Hindlimb muscle (tissue), 1 donor: ENCODE measurements at regions not wholly inside any gene's neighbourhood (a gene's known extent, or its start where the extent isn't known, plus 50 kb on each side); places are given as distances from the start of the nearest gene placed in this dataset.
"Not testable (repeated sequence)": the region's sequence is repeated elsewhere in the genome, so short reads cannot be mapped to it uniquely, and the experiment has no call there.

Experiments
- DNase-seq: peaks from one replicate; pipeline ENCODE4 v3.0.0-alpha.2; 2013

DNA sequence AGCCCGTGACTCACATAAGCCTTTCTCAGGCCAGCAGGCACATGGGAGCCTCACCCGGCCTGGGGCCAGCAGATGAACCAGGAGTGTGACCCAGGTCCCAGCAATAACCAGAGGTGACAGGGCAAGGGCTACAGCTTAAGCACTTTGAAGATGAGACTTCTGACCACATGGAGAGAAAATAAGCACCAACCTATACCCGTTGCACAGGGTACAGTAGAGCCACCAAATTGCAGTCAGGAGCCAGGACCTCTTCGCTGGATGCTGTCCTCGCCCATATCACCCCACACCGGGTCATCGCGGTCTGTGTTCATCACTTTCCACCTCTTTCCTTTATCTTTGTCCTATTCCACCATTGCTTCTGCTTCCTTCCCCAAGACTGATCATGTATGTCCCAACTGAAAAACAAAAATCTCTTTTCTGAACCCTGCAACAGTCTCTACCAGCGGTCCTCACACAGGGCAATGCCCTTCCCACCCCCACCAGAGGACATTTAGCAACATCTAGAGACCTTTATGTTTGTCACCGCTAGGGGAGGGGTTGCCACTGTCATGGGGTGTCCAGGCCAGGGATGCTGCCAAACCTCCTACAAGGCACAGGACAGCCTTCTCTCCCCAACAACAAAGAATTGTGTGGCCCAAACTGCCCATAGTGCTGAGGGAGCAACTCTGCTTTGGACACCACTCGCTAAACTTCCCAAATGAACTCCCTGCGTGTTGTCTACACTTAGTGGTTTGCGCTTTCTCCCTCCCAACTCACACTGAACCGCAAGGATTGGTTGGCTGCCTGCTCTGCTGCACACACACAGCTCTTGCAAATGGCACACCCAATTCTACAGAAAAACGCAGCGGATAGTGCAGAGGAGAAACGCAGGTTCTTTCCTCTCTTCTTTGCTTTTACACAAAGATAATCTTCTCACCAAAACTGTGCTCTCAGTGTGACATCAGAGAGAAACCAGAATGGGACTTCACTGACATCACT lies 219.4 kb upstream of the FRG1 start:
- DNase-seq: not testable (repeated sequence)

DNA sequence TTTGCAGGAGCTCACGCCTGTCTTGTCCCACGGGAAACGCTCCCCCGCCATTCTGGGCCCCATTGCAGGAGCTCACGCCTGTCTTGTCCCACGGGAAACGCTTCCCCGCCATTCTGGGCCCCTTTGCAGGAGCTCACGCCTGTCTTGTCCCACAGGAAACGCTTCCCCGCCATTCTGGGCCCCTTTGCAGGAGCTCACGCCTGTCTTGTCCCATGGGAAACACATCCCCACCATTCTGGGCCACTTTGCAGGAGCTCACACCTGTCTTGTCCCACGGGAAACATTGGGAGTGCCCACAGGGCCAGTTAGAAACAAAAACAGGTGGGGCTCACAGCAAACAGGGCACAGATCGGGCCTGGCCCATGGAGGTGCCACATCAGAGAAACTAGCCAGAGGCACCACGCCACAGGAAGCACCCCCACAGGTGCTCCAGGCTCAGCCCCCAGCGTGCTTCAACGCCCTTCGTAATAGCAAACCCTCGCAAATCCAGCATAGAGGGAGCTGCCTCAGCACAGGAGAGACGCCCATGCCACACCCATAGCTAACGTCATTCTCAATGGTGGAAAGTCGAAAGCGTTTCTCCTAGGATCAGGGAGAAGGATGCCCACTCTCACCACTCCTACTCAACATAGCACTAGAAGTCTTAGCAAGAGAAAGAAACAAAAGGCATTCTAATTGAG lies 218.2 kb upstream of the FRG1 start:
- not testable (repeated sequence) for DNase-seq

DNA sequence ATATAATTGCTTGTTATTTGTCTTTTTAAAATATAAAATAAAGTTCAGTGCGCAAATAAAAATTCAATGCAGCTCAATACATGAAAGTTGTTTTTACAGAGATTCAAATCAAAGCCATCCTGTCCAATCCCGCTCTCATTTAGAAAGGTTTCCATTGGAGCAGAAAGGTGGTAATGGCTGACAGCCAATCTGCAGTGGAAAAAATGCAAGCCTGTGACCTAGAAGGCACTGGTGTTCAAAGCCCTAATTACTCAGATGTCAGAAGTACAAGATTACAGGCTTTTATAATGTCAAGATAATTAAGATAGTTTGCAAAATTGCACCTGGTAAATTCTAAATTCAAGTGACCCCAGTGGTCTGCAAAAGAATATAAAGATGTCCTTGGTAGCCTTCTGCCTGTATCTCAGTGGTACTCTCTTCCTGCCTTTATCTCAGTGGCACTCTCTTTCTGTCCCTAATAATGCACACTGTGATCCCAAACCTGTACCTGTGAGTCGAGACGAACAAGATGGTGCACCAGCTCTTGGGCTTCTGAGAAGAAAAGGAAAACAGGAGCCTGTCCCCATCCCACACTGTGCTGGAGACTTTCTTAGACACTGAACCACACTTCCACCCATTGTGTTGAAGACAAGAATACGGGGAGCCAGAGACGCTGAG lies 212.6 kb upstream of the FRG1 start:
- not testable (repeated sequence) for DNase-seq

DNA sequence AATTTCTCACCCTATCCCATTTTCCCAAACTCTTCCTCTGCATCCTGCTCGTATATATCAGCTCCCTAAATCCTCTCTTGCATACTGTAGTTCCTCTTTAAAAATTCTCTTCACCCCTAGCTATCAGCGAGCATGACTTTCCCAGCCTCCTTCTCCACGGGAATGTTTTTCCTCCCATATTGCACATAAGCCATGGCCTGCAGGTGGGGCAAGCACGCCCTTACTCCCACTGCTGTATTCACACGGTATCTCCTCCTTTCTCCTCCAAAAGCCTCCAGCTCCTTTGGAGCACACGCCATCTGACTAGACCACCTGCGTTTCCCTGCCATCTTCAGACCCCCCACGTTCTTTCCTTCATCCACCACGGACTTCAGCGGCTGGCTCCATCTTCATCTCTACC lies 208.7 kb upstream of the FRG1 start:
- not testable (repeated sequence) for DNase-seq

GRCh38 chr4:189733507-189733906 lies 207.2 kb upstream of the FRG1 start:
- DNase-seq: not testable (repeated sequence)

DNA sequence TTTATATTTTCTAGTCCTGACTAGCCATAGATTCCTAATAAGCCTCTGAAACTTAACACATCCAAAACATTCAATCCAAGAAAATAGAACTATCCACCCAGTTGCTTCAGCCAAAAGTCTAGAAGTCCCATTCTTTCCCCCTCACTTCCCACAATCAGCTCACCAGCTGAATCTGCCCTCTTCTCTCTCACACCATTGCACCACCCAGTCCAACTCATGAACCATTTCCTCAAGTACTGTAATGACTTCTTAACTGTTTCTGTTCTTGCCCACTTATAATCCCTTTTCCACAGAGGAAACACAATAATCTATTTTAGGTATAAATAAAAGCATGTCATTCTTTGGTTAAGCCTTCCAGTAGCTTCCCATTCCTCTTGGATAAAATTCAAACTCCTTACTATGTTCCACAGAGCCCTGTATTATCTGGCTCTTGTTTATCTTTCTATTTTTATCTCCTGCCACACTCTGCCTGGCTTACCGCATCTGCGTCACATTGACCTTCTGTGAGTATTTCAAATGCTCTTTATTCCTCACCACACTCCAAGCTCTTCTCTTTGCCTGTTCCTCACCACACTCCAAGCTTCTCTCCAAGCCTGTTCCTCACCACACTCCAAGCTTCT lies 205.9 kb upstream of the FRG1 start:
- DNase-seq: not testable (repeated sequence)

GRCh38 chr4:189736656-189737055 lies 204.0 kb upstream of the FRG1 start:
- DNase-seq: not testable (repeated sequence)

GRCh38 chr4:189740118-189740517 lies 200.6 kb upstream of the FRG1 start:
- not testable (repeated sequence) for DNase-seq

- no peak for DNase-seq
These were observed 199.8 kb upstream of the FRG1 start for GRCh38 chr4:189740873-189741272.

- DNase-seq: not testable (repeated sequence)
These were observed 187.6 kb upstream of the FRG1 start for GRCh38 chr4:189753092-189753491.

GRCh38 chr4:189763583-189763982 lies 177.1 kb upstream of the FRG1 start:
- DNase-seq: no peak

DNA sequence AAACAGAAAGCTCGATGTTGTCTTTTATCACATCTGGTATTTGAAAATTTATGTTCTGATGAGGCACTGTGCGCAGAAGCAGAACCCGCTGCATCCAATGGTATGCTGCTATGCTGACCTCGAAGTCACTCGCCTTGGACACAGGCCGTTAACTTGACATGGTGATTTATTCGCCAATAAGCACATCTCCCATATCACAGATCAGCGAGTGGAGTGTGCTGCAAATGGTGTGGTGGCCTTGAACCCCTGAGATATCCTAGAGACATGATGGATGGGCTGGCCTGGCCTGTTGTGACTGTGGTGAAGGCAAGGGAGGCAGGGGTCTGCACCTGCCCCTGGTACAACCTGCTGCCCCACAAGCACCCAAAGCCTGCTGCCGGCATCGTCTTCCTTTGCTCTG lies 175.4 kb upstream of the FRG1 start:
- no peak for DNase-seq

DNA sequence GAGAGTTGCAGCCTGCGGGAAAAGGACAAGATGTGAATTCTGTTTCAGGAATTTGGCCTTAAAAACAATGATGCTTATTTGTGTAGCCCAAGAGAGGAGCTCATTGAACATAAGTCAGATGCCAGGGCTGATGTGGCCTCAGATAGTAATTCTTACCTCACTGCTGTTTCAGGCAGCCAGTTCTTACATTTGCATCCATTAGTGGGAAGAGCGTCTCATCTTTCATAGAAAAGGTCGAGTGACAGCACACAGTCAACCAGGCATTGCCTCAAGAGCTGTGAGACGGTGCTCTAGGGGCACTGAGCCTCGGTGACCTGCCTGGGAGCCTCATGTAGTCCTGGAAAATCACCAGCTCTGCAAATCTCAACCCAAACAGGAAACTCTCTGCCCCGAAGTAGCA lies 174.9 kb upstream of the FRG1 start:
- no peak for DNase-seq

- DNase-seq: peak; percentile 84
These were observed 172.7 kb upstream of the FRG1 start for GRCh38 chr4:189767941-189768340.

- DNase-seq: no peak
These were observed 171.5 kb upstream of the FRG1 start for GRCh38 chr4:189769131-189769530.

DNA sequence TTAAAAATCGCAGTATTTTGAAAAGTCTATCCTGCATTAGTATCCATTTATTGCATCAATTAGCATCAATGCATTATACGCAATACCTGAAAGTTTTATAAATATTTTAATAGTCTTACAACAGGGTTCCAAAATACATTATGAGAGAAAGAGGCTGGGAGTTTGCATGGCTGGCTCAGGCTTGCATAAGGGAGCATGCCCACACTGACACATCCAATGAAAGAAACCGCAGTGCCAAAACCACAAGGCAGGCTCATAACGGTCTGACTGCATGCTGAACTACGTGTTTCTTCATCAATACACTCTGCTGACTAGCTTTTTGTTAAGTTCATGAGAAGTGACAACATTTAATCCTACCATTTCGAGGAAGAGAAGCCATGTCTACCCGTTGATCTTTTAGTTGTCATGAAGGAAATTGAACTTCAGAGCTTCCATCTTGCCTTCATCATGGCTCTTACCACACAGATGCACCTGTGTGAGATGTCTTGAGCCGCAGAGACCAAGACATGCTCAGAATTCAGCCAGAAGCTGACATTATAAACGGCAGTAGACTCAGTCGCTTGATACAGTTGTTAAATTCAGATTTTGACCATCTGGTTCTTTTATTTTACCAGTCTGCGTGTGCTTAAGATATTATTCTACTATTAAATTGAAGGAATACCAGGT lies 168.8 kb upstream of the FRG1 start:
- DNase-seq: no peak

DNA sequence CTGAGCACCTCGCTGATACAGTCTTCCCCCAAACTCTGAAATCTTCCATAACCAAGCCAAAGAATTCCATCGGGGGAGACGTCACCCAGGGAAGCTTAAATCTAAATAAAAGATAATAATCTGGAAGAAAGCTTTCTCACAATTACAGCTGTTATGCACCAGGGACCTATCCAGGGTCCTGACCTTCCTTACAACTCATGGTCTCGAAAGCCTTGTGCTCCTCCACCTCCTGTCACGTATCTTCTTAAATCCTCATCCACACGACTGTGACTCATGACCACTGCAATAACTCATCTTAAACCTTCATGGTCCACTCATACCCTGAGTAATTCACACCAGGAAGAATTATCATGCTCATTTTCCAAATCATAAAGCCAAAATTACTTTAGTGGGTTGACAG lies 166.8 kb upstream of the FRG1 start:
- no peak for DNase-seq

GRCh38 chr4:189779281-189779980 lies 161.2 kb upstream of the FRG1 start:
- no peak for DNase-seq

DNA sequence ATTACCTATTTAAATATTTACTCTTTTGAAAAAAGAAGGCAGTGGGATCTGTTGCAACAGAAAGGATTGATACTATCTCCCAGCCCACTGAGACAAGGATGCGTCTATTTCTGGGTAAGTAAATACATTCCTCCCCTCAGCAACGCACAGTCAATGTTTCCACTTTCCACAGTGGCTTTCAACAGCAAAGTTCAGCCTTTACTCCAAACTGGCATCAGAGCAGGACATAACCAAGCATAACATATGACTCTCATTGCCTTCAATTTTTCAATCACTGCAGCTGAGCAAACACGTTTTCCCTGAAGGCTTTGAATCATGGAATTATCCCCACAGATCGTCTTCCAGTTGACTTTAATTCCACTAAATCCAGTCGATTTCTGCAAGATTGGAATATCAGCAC lies 160.3 kb upstream of the FRG1 start:
- peak; percentile 72 for DNase-seq

DNA sequence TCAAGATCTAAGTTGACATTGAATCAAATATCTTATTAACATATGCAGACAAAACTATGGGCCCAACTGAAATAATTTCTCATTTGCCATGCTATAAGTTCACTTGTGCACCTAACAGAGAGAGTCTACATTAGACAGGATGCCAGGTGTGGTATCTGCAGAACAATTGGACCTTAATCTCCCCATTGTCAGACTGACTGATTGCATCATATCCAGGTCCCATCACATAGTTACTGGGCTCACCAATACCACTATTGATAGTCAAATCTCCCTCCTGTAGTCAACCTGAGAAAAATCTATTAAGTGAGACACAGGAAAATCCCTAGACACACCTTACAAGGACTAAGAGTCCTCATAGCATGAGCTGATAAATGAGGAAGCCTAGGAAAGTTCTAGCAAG lies 156.0 kb upstream of the FRG1 start:
- no peak for DNase-seq

DNA sequence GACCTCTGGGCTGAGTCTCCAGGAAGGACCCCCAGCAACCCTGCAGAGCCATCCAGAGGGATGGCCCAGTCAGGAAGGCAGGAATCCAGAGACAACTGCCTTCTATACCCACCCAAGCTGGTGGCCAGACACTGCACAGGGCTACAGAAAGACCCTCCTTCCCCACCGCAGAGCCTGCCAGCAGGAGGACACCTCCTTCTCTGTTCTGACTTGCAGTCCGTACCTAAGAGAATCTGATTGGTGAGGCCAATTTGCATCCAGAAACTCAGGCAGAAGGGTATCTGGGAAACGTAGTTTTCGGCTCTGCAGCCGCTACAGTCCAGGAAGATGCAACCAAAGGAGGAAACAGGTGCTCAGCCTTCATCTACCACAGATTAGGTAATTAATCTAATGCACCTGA lies 155.4 kb upstream of the FRG1 start:
- no peak for DNase-seq

- DNase-seq: no peak
These were observed 154.2 kb upstream of the FRG1 start for GRCh38 chr4:189786447-189786846.
